OCI-LY7 (cell line): ENCODE measurements at regions not wholly inside any gene's neighbourhood (a gene's known extent, or its start where the extent isn't known, plus 50 kb on each side); places are given as distances from the start of the nearest gene placed in this dataset.

Experiments
- EZH2phosphoT487 ChIP-seq: fragments of 200-600 bp; sonication (generic); IDR thresholded peaks from 2 replicates; pipeline ENCODE4 v1.6.1; 2018; ENCODE audit warnings: low read depth, borderline replicate concordance, mild to moderate bottlenecking, mixed run types, antibody characterized with exemption, low read length, moderate library complexity, mixed read lengths
- TF ChIP-seq, protein P1 (sequence below): fragments of 200-600 bp; sonication (generic); conservative IDR thresholded peaks from 2 replicates; pipeline ENCODE4 v1.5.1; 2014; ENCODE audit warnings: mild to moderate bottlenecking, antibody characterized with exemption, low read length, moderate library complexity, mixed read lengths

DNA sequence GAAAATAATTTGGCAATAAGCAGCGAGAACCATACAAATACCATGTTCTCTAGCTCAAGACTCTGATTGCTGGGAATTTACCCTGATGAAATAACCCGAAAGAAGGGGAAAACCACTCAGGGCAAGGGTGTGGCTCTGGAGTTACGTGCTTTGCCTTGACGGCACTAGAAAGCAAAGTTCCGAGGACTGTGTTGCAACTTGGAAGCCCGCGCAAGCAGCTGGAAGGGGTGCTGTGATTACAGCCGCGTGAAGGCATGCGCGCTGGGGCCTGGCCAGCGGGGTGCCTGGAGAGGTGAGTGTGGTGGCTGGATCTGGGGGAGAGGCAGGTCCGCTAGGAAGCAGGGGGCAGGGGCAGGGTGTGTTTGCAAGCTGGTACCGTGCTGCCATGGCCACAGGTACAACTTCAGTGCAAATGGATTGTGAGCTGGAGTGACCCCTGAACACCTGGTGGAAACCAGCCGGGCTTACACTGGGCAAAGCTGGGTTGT lies 52.6 kb upstream of the CNOT6 start:
- TF ChIP-seq, protein P1, sequence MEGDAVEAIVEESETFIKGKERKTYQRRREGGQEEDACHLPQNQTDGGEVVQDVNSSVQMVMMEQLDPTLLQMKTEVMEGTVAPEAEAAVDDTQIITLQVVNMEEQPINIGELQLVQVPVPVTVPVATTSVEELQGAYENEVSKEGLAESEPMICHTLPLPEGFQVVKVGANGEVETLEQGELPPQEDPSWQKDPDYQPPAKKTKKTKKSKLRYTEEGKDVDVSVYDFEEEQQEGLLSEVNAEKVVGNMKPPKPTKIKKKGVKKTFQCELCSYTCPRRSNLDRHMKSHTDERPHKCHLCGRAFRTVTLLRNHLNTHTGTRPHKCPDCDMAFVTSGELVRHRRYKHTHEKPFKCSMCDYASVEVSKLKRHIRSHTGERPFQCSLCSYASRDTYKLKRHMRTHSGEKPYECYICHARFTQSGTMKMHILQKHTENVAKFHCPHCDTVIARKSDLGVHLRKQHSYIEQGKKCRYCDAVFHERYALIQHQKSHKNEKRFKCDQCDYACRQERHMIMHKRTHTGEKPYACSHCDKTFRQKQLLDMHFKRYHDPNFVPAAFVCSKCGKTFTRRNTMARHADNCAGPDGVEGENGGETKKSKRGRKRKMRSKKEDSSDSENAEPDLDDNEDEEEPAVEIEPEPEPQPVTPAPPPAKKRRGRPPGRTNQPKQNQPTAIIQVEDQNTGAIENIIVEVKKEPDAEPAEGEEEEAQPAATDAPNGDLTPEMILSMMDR: no peak
- TF ChIP-seq EZH2phosphoT487: no peak
